ENCODE measurements at regions not wholly inside any gene's neighbourhood (a gene's known extent, or its start where the extent isn't known, plus 50 kb on each side); places are given as distances from the start of the nearest gene placed in this dataset.
"Not testable (repeated sequence)": the region's sequence is repeated elsewhere in the genome, so short reads cannot be mapped to it uniquely, and the experiment has no call there.

DNA sequence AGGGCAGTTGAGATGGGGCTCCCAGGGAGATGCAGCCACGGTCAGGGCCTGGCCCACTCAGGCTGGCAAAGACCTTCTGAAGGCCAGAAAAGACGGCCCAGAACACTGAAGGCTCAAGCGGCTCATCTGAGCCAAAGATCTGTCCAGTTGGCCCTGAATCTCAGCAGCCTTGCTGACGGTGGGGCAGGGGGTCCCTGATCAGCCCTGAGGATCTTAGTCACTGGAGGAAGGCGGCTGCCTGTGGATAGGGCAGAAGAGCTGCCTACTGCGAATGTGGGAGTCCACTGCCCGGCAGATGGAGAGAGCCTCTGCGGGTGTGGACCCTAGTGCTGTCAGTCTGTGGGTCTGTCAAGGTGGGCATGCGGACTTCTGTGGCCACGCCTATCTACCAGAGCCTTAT, 1738.2 kb downstream of the TP53TG3F start:
- peaks cover 9% of the 10 kb centered on the region for H3K9me3 Mint-ChIP-seq
- no peaks in the 10 kb centered on the region for H3K4me1 Mint-ChIP-seq (ENCODE audit: low read depth)
- no peak overlapping the region for H3K4me3 Mint-ChIP-seq
- no peak overlapping the region for H3K27ac Mint-ChIP-seq
- H3K27me3 Mint-ChIP-seq: no peaks in the 10 kb centered on the region
- H3K36me3 Mint-ChIP-seq (ENCODE audit: low read depth): no peaks in the 10 kb centered on the region

DNA sequence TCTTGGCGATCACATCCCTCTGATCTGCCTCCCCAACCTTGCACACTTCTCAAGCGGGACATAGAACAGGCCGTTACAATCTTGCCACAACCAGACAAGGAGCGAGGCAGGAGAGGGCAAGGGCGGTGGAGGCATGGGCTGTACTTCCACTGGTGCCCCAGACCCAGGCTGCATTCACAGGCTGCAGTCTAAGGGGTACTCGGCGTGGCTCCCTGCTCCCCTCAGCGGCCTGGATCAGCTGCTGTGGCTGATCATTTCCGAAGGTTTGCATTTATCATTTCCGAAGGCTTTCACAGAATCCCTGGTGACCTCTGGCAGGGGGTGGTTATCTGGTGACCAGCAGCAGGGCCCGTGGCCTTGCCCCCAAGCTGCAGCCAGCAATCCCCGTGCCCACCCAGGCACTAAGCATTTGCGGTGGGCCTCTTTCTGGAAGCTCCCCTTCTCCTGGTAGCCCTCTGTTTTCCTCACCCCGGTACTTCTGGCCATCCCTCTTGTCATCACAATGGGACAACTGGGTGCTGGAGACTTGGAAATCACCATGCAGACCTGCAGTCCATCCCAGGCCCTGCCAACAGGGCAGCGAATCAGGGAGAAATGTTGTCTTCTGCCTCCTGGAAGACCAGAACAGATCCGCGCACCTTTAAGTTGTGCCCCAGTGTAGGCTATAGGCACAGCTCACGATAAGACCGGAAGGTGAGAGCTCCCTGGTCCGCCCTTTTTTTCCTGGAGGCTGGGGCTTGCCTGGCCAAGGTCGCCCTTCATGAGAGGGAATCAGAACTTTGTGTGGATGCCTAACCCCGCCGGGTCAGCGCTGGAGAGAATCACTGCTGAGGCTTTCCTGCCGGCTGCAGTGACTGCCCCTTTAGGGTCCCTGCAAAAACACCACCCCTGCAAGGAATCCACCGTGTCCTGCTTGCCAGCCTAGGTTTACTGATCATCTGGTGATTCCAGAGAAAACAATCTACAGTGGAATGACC, 1739.1 kb downstream of the TP53TG3F start:
- Mint-ChIP-seq H3K27me3 (no peaks in the 10 kb centered on the region), H3K4me1 (ENCODE audit: low read depth) (no peaks in the 10 kb centered on the region), H3K9me3 (peaks cover 9% of the 10 kb centered on the region), H3K4me3 (no peak overlapping the region), H3K36me3 (ENCODE audit: low read depth) (no peaks in the 10 kb centered on the region), H3K27ac (no peak overlapping the region)

DNA sequence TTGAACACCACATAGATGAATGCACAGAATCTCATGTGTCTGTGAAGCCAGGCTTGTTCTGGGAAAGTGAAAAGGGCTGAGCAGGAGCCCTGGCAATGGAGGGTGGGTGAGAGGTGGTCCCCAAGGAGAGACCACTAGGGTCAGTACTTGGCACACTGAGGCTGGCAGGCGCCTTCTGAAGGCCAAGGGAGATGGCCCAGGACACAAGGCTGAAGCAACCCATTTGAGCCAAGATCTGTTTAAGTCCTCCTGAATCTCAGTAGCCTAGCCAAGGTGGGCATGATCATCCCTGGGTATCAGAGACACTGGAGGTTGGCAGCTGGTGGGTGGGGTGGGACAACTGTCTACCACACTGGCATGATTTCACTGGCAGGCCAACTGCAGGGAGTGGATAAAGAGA, 1741.2 kb downstream of the TP53TG3F start:
- peaks cover 9% of the 10 kb centered on the region for H3K9me3 Mint-ChIP-seq
- no peaks in the 10 kb centered on the region for H3K36me3 Mint-ChIP-seq (ENCODE audit: low read depth)
- H3K4me1 Mint-ChIP-seq (ENCODE audit: low read depth): no peaks in the 10 kb centered on the region
- H3K27ac Mint-ChIP-seq: no peak overlapping the region
- no peak overlapping the region for H3K4me3 Mint-ChIP-seq
- H3K27me3 Mint-ChIP-seq: no peaks in the 10 kb centered on the region

DNA sequence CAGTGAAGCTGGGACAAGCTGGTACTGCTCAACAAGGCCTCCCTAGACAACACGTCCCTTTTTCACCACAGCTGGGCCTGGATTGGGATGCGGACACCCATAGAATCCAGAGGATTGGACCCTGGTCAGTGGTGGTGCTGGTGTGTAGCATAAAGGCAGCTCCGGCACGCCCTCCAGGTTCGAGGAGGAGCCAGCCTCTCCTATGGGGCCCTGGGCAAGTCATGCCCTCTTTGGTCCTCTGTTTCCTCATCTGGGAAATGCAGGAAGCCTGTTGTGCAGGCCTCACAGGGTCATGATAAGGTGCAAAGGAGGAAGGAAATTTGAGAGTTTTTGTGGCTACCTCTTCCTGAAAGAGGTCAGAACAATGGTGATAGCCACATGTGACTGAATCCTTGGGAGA, 1741.7 kb downstream of the TP53TG3F start:
- Mint-ChIP-seq H3K27me3 (no peaks in the 10 kb centered on the region), H3K4me3 (no peak overlapping the region), H3K27ac (no peak overlapping the region), H3K9me3 (peaks cover 9% of the 10 kb centered on the region), H3K36me3 (ENCODE audit: low read depth) (no peaks in the 10 kb centered on the region), H3K4me1 (ENCODE audit: low read depth) (no peaks in the 10 kb centered on the region)

DNA sequence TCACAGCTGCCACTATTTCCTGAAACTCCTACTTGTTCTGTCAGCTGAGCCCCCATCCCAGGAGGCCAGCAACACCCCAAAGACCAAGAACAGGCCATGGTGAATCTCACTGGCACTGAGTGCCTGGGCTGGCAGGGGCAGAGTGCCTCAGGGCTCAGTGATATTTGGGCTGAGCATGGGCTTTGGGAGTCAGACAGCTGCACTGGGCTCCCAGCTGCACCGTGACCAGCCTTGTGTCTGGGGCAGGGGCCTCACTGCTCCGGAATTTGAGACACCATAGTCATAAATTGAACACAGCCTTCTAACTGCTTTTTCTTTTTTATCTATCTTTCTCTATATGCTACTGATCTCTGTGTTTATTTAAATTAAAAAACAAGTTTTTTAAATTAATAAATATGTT, 1744.2 kb downstream of the TP53TG3F start:
- Mint-ChIP-seq H3K36me3 (ENCODE audit: low read depth) (no peaks in the 10 kb centered on the region), H3K4me1 (ENCODE audit: low read depth) (no peaks in the 10 kb centered on the region), H3K4me3 (no peak overlapping the region), H3K27ac (no peak overlapping the region), H3K9me3 (peaks cover 9% of the 10 kb centered on the region), H3K27me3 (no peaks in the 10 kb centered on the region)

DNA sequence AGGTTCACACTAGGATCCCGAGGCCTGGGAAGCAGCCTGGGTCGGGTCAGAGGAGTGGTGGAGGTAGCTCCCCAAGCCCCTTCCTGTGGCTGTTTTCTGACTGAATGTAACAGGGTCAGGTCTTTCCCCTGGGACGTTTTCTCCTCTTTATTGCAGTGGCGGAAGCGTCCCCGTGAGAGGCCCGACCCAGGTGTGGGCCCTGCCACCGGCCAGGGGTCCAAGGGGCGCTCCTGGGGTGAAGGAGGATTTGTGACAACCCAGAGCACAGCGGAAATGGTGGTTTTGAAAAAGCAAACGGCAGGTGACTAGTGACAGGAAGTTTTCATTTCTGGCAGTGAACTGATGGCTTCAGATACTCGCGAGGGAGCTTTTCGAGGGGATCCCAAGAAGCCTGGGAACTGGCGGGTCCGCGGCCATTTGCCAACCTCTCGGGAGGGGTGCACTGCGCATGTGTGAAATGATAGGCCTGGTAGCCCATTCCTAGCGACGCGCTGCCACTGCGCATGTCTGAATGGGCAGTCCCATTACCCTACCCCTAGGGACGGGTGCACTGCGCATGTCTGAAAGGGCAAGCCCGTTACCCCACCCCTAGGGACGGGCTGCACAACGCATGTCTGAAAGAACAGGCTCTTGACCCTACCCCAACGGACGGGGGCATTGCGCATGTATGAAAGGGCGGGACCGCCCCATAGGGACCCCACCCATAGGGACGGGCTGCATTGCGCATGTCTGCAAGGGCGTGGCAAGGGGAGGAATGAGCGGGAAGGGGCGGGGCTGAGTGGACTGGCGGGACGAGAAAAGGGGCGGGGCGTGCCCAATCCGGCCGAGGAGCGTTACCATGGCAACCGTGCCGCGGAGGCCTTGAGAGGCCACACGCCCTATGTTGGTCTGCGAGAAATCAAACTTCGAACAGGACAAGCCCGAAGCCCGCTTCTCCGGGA, 1747.9 kb downstream of the TP53TG3F start:
- no peak overlapping the region for H3K27ac Mint-ChIP-seq
- no peaks in the 10 kb centered on the region for H3K4me1 Mint-ChIP-seq (ENCODE audit: low read depth)
- peaks cover 9% of the 10 kb centered on the region for H3K9me3 Mint-ChIP-seq
- no peaks in the 10 kb centered on the region for H3K27me3 Mint-ChIP-seq
- no peaks in the 10 kb centered on the region for H3K36me3 Mint-ChIP-seq (ENCODE audit: low read depth)
- H3K4me3 Mint-ChIP-seq: no peak overlapping the region

DNA sequence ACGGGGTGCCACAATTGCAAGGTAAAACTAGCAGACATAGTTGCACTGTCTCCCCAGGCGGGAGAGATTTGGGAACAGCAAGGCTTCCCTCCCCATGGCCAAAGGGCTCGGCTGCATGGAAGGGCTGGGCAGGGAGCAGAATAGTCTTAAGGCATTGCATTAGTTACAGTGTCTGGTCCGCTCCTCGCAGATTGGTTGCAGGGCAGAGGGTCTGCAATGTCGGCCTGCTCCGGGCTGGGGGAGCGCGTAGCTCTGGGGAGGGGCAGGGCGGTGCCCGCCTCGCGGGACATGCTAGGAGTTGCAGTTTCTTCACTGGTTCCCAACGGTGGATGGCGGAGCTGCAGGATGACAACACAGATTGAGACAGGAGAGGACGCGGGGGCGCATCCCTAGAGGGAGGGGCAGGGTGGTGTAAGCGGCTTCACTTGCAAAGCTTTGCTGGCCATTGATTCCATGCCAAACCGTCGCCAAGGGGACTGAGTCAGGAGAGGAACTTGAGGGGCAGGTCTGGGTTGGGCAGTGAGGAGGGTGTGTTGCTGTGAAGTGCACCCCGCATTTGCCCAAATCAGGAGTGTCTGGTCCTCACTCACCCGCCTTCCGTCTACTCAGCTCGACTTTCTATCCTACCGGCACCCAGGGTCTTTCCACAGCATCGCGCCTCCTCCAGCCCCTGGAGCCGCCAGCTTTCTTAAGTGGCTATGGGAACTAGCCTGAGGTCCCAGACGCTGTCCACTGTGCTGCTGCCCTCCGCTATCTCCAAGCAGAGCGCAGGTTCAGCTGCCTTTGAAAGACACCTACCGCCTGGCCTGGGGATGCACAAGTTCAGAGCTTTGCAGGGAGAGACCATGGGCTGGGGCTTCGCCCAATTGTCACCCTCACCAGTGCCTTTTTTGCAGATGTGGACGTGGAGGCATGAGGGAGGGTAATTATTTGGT, 1748.9 kb downstream of the TP53TG3F start:
- Mint-ChIP-seq H3K36me3 (ENCODE audit: low read depth) (no peaks in the 10 kb centered on the region), H3K4me3 (no peak overlapping the region), H3K27ac (no peak overlapping the region), H3K4me1 (ENCODE audit: low read depth) (no peaks in the 10 kb centered on the region), H3K9me3 (peaks cover 9% of the 10 kb centered on the region), H3K27me3 (no peaks in the 10 kb centered on the region)

DNA sequence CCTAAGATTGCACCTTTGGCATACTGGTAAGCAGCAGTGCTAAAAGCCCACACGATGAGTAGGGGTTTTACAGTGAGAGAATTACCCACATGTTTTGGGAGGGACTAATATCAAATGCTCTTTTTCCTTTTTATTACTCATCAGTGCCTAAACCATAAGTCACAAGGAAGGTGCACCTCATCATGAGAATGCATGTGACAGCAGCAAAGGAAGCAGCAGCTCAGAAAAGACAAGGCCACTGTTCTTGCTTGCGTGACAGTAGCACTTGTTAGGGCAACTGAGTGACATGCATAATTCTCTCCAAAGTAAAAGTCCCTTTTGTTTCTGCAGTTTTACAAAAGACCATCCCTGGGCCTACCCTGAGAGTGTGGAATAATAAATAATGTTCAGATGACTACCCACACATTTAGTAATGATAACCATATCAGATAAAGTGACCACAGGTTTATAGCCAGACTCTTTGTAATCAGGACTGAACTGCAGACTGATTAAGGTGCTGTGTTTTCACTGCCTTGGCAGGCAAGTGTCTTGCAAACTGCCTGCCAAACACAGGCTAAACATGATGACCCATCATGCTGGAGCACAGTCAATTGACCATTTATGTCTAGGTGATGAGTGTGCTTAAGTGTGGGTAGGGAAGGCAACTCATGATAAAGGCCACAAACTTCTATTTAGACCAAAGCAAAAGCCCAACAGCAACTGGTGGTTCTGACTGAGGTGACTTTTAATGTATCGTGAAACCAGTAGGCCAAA, 1751.4 kb downstream of the TP53TG3F start:
- Mint-ChIP-seq H3K4me1 (ENCODE audit: low read depth) (no peaks in the 10 kb centered on the region), H3K27me3 (no peaks in the 10 kb centered on the region), H3K9me3 (peaks cover 13% of the 10 kb centered on the region), H3K4me3 (no peak overlapping the region), H3K27ac (no peak overlapping the region), H3K36me3 (ENCODE audit: low read depth) (peaks cover 3% of the 10 kb centered on the region)

DNA sequence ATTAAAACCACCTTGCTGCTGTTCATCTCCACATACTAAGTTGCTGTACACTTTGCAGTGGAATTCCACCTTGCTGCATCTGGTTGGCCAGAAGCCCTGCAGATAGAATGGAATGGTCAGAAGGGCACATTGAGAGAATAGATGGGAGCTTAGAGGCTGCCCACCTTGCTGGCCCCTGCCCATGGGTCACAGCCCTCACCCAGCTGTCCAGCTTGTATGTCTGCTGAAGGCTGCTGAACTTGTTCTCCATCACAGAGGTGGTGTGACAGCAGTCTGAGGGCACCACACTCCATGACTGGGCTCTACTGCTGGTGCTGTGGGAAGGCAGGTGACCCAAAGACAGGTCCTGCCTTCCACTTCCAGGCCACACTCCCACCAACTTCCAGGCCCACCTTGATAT, 1755.4 kb downstream of the TP53TG3F start:
- Mint-ChIP-seq H3K9me3 (peaks cover 10% of the 10 kb centered on the region), H3K27ac (no peak overlapping the region), H3K27me3 (no peaks in the 10 kb centered on the region), H3K36me3 (ENCODE audit: low read depth) (peaks cover 3% of the 10 kb centered on the region), H3K4me3 (no peak overlapping the region), H3K4me1 (ENCODE audit: low read depth) (no peaks in the 10 kb centered on the region)

DNA sequence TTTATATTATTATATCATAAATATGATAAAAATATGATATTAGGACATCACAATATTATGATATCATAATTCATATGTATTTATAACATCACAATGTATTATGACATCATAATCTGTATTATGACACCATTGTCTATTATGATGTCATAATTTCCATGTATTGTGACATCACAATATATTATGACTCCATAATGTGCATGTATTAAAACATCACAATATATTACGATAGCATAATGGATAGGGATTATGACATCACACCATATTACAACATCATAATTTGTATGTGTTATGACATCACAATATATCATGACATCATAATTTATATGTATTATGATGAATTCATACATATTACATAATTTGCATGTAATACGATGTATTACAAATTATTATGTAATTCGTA, 1755.9 kb downstream of the TP53TG3F start:
- Mint-ChIP-seq H3K4me1 (ENCODE audit: low read depth) (no peaks in the 10 kb centered on the region), H3K27me3 (no peaks in the 10 kb centered on the region), H3K9me3 (peaks cover 14% of the 10 kb centered on the region), H3K36me3 (ENCODE audit: low read depth) (peaks cover 3% of the 10 kb centered on the region), H3K27ac (no peak overlapping the region), H3K4me3 (no peak overlapping the region)

DNA sequence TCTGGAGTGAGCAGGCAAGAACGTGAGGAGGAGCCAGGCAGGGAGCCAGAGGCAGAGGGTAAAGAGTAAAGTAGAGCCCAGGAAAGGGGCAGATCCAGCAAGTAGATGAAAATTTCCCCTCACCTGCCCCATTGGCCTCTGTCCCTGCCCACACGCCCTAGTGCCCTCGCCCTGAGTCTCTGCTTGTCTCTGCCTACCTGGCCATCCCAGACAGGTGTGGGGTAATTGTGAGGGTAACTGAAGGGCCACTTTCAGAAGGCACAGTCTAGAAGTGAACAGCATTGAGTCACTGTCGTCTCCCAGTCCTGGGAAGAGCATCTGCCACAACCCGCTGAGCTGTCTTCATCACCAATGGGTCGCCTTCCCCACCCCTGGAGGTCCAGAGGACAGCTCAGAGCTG, 1756.8 kb downstream of the TP53TG3F start:
- H3K4me1 Mint-ChIP-seq (ENCODE audit: low read depth); H3K27me3 Mint-ChIP-seq; H3K27ac Mint-ChIP-seq; H3K36me3 Mint-ChIP-seq (ENCODE audit: low read depth); H3K4me3 Mint-ChIP-seq: not testable (repeated sequence)
- peaks cover 18% of the 10 kb centered on the region for H3K9me3 Mint-ChIP-seq

DNA sequence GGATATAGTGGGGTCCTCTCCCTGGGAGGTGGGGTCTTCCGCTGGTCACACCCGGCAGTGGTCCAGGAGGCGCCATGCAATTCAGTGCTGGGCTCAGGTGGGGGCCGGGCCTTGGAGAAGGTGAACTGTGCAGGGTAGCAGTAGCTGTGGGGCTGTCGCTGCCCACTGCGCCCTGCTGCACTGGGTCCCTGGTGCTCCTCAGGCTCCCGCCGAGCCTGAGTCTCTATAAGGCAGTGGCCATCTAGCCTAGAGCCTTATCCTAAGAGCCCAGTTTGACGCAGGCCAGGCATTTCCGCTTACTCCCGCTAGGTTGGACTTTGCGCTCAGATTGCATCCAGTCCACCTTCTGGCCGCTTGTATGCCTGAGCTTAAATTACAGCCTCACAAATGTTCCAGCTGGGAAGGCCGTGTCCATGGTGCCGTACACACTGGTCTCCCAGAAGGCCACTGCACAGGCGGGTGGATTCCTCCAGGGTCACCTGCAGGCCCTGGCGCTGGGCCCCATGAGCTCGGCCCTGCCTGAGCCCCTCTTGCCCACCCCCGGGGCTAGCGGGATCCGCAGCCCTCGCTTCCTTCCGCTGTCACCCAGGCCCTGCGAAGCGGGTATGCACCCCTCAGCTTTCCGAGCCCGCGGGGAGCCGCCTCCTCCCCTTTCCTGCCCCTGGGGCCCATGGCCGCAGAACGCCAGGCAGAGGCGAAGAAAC, 1762.2 kb downstream of the TP53TG3F start:
- no peaks in the 10 kb centered on the region for H3K4me1 Mint-ChIP-seq (ENCODE audit: low read depth)
- H3K4me3 Mint-ChIP-seq: no peak overlapping the region
- peaks cover 22% of the 10 kb centered on the region for H3K9me3 Mint-ChIP-seq
- H3K36me3 Mint-ChIP-seq (ENCODE audit: low read depth): no peaks in the 10 kb centered on the region
- no peak overlapping the region for H3K27ac Mint-ChIP-seq
- H3K27me3 Mint-ChIP-seq: no peaks in the 10 kb centered on the region

DNA sequence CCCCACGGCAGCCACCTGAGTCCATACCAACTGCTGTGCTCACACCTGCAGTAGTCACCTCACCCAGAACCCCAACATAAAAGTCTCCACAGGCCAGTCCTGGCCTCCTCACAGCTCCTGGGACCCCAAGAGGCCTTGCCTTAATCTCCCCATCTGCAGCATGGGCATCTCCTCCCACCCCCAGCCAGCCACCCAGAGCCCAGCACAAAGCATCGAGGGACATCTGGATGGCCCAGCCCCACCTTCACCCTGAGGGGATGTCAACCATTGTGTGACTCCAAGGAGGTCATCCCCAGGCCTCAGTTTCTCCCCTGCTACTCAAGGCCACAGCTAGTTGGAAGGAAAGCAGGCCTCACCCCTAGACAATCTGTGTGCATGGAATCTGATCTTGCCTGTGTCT, 1775.3 kb downstream of the TP53TG3F start:
- no peaks in the 10 kb centered on the region for H3K4me1 Mint-ChIP-seq (ENCODE audit: low read depth)
- no peak overlapping the region for H3K27ac Mint-ChIP-seq
- H3K4me3 Mint-ChIP-seq: no peak overlapping the region
- no peaks in the 10 kb centered on the region for H3K36me3 Mint-ChIP-seq (ENCODE audit: low read depth)
- H3K27me3 Mint-ChIP-seq: no peaks in the 10 kb centered on the region
- H3K9me3 Mint-ChIP-seq: peaks cover 4% of the 10 kb centered on the region

Data from stimulated activated naive CD8-positive, alpha-beta T cell treated with anti-CD3 and anti-CD28 coated beads, Interleukin-15, Interleukin-2, amounts not matched to agents 100 ng/mL and 50 ng/mL, for 24 hours (primary cell).